HCT116 (cell line): ENCODE measurements at regions not wholly inside any gene's neighbourhood (a gene's known extent, or its start where the extent isn't known, plus 50 kb on each side); places are given as distances from the start of the nearest gene placed in this dataset.

Experiments
- ATAC-seq: fragments of 200-7000 bp; cut with Tn5 transposase; 2 replicates; pipeline ENCODE4 v1.9.1; 2020; ENCODE audit warnings: mild to moderate bottlenecking, moderate library complexity
- BruUV-seq: library from RNA; stranded (reverse); fragments of 400-500 nt; replicated peaks from 2 replicates; lab custom pipeline; 2021; lab: Mats Ljungman, UMichigan
- CTCF ChIA-PET: fragments of 300-600 bp; sonication (Branson Sonifier 250); formaldehyde crosslinking; loops from one replicate; lab custom pipeline; 2021; ENCODE audit warnings: antibody characterized with exemption; lab: Charles Lee
- POLR2A ChIA-PET: fragments of 300-600, 350-600 bp; sonication (Branson Sonifier 250); formaldehyde crosslinking; loops from one replicate; lab custom pipeline; 2021; ENCODE audit warnings: antibody characterized with exemption; lab: Charles Lee
- RAD21 ChIA-PET, 2 experiments: fragments of 300-600 bp; sonication (Branson Sonifier 250); formaldehyde crosslinking; loops; one replicate each; lab custom pipeline; 2023; ENCODE audit warnings: low total read pairs in 2 of 2; ENCODE audit not compliant: uncharacterized antibody in 2 of 2, unreplicated experiment in 2 of 2, low non-redundant PET in 1 of 2; lab: Charles Lee
- DNase-seq: peaks from one replicate; pipeline ENCODE4 v3.0.0-alpha.2; 2010; ENCODE audit warnings: low read depth, low spot score
- H2AFZ ChIP-seq: fragments of 200-600 bp; shearing (Covaris generic), sonication (generic); 2 replicates; pipeline ENCODE4 v1.6.1; 2017; ENCODE audit warnings: low read depth, mixed run types, mixed read lengths, antibody characterized with exemption, low read length; ENCODE audit not compliant: poor library complexity, severe bottlenecking
- H3K27ac ChIP-seq: 2 replicates; pipeline ENCODE4 v1.5.1; 2012; ENCODE audit warnings: low read depth, low read length
- H3K27me3 ChIP-seq: fragments of 200-600 bp; sonication (generic); 2 replicates; pipeline ENCODE4 v1.6.1; 2016; ENCODE audit warnings: mixed run types, low read length, mixed read lengths; ENCODE audit not compliant: insufficient read depth
- H3K36me3 ChIP-seq, 2 experiments: fragments of 200-500 bp in 1 of 2; fragments of 200-600 bp in 1 of 2; sonication (Bioruptor generic) in 1 of 2; sonication (generic) in 1 of 2; 2 replicates each; pipeline versions ENCODE4 v1.5.1 to v1.6.1; 2014 to 2016; ENCODE audit warnings: low read length in 2 of 2, inconsistent platforms in 1 of 2, mixed read lengths in 1 of 2, mixed run types in 1 of 2; ENCODE audit not compliant: insufficient read depth in 2 of 2, control insufficient read depth in 1 of 2
- H3K4me1 ChIP-seq, 2 experiments: fragments of 200-600 bp in 1 of 2; sonication (generic) in 1 of 2; 2 replicates each; pipeline versions ENCODE4 v1.5.1 to v1.6.1; 2012 to 2017; ENCODE audit warnings: low read length in 2 of 2, inconsistent platforms in 1 of 2, mild to moderate bottlenecking in 1 of 2, mixed read lengths in 1 of 2, mixed run types in 1 of 2, moderate library complexity in 1 of 2; ENCODE audit not compliant: insufficient read depth in 2 of 2, control insufficient read depth in 1 of 2
- H3K4me2 ChIP-seq: fragments of 200-600 bp; sonication (generic); 2 replicates; pipeline ENCODE4 v1.6.1; 2017; ENCODE audit warnings: mixed run types, low read length, mixed read lengths
- H3K4me3 ChIP-seq, 2 experiments: fragments of 200-600 bp in 1 of 2; sonication (generic) in 1 of 2; replicated peaks in 1 of 2; 2 replicates each; pipeline ENCODE4 v1.5.1; 2011 to 2016; ENCODE audit warnings: low read length in 2 of 2, control low read depth in 1 of 2, low read depth in 1 of 2, mild to moderate bottlenecking in 1 of 2, mixed read lengths in 1 of 2, mixed run types in 1 of 2
- H3K79me2 ChIP-seq: fragments of 200-600 bp; sonication (generic); 2 replicates; pipeline ENCODE4 v1.6.1; 2017; ENCODE audit warnings: mild to moderate bottlenecking, mixed run types, low read length, moderate library complexity, mixed read lengths; ENCODE audit not compliant: insufficient read depth
- H3K9ac ChIP-seq: fragments of 200-600 bp; sonication (generic); 2 replicates; pipeline ENCODE4 v1.6.1; 2016; ENCODE audit warnings: low read length, mixed read lengths
- H3K9me2 ChIP-seq: fragments of 200-600 bp; sonication (generic), shearing (Covaris generic); 2 replicates; pipeline ENCODE4 v1.6.1; 2017; ENCODE audit warnings: mixed run types, mild to moderate bottlenecking, moderate library complexity; ENCODE audit not compliant: insufficient read depth
- H3K9me3 ChIP-seq, 2 experiments: fragments of 200-500 bp in 1 of 2; fragments of 200-600 bp in 1 of 2; sonication (Bioruptor generic) in 1 of 2; sonication (generic) in 1 of 2; 2 replicates each; pipeline ENCODE4 v1.6.1; 2014 to 2017; ENCODE audit warnings: low read length in 2 of 2, mixed read lengths in 2 of 2, inconsistent platforms in 1 of 2, low read depth in 1 of 2, mild to moderate bottlenecking in 1 of 2, mixed run types in 1 of 2, moderate library complexity in 1 of 2; ENCODE audit not compliant: control insufficient read depth in 1 of 2, insufficient read depth in 1 of 2
- H4K20me1 ChIP-seq: fragments of 200-600 bp; sonication (generic), shearing (Covaris generic); 2 replicates; pipeline ENCODE4 v1.6.1; 2017; ENCODE audit warnings: mixed run types, mild to moderate bottlenecking, moderate library complexity; ENCODE audit not compliant: insufficient read depth
- EGR1 ChIP-seq: IDR thresholded peaks from 2 replicates; pipeline ENCODE4 v1.6.1; 2012; ENCODE audit warnings: low read depth
- JUND ChIP-seq: IDR thresholded peaks from 2 replicates; pipeline ENCODE4 v1.6.1; 2012
- POLR2A ChIP-seq: IDR thresholded peaks from 2 replicates; pipeline ENCODE4 v1.7.0; 2011; ENCODE audit warnings: borderline replicate concordance; ENCODE audit not compliant: insufficient read depth, insufficient read length; ENCODE audit errors: extremely low read depth
- POLR2AphosphoS5 ChIP-seq: IDR thresholded peaks from 2 replicates; pipeline ENCODE4 v1.6.1; 2011; ENCODE audit warnings: mild to moderate bottlenecking, low read depth, low read length, moderate library complexity
- RAD21 ChIP-seq: IDR thresholded peaks from 2 replicates; pipeline ENCODE4 v1.6.1; 2012; ENCODE audit warnings: low read depth, mild to moderate bottlenecking
- SRF ChIP-seq: IDR thresholded peaks from 2 replicates; pipeline ENCODE4 v1.6.1; 2012; ENCODE audit warnings: low read depth
- ZFX ChIP-seq: fragments of 450-650 bp; IDR thresholded peaks from 2 replicates; pipeline ENCODE4 v1.6.1; 2017
- intact Hi-C: fragments of 100-400 bp; cut with micrococcal nuclease; formaldehyde crosslinking; loops from 2 replicates; pipeline ENCODE4 v1.10.0; 2022
- TF ChIP-seq, protein P1 (sequence below): IDR thresholded peaks from 2 replicates; pipeline ENCODE4 v1.6.1; 2012; ENCODE audit warnings: low read depth
- TF ChIP-seq, protein P2 (sequence below): IDR thresholded peaks from 2 replicates; pipeline ENCODE4 v1.6.1; 2012
- TF ChIP-seq, protein P3 (sequence below): IDR thresholded peaks from 2 replicates; pipeline ENCODE4 v1.6.1; 2012

DNA sequence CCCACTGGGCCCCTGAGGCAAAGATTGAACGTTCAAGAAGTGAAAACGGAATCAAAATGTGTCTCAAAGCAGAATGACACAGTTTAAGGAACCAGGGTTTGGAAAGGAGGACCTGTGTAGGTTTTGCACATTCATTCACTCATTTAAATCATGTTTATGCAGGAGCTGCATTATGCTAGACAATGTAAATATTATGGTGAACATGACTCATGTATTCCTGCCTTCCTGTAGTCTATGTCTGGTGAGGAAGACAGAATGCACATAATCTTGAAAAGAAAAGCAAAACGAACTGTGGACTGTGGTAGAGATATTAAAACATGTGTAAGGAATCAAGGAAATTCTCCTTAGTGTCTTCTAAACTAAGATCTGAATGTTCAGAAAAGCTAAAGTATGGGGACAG, 311.8 kb upstream of the SMIM31 start (continued):
- TF ChIP-seq, protein P1, sequence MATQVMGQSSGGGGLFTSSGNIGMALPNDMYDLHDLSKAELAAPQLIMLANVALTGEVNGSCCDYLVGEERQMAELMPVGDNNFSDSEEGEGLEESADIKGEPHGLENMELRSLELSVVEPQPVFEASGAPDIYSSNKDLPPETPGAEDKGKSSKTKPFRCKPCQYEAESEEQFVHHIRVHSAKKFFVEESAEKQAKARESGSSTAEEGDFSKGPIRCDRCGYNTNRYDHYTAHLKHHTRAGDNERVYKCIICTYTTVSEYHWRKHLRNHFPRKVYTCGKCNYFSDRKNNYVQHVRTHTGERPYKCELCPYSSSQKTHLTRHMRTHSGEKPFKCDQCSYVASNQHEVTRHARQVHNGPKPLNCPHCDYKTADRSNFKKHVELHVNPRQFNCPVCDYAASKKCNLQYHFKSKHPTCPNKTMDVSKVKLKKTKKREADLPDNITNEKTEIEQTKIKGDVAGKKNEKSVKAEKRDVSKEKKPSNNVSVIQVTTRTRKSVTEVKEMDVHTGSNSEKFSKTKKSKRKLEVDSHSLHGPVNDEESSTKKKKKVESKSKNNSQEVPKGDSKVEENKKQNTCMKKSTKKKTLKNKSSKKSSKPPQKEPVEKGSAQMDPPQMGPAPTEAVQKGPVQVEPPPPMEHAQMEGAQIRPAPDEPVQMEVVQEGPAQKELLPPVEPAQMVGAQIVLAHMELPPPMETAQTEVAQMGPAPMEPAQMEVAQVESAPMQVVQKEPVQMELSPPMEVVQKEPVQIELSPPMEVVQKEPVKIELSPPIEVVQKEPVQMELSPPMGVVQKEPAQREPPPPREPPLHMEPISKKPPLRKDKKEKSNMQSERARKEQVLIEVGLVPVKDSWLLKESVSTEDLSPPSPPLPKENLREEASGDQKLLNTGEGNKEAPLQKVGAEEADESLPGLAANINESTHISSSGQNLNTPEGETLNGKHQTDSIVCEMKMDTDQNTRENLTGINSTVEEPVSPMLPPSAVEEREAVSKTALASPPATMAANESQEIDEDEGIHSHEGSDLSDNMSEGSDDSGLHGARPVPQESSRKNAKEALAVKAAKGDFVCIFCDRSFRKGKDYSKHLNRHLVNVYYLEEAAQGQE, result no peak
- TF ChIP-seq SRF, result no peak

DNA sequence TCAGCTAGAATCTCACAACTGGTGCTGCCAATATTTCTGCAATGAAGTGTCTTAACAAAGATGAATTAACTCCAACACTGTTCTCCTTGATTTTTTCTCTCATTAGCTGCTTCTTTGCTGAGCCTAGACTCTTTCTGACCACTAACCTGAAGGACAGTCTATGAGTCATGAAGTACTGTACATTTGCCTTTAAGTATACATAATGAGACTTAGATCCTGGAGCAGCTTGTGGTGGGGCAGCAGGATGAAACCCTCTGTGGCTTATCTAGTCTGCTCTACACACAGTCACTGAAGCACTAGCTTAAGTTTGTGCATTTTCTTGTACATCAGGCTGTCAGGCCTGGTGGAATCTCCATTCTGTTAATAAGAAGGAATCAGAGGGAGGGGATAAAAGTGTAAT, 307.4 kb upstream of the SMIM31 start:
- TF ChIP-seq ZFX (no peak), RAD21 (no peak), POLR2A (no peak), POLR2AphosphoS5 (no peak), SRF (no peak), JUND (no peak), EGR1 (no peak)
- TF ChIP-seq, protein P2, sequence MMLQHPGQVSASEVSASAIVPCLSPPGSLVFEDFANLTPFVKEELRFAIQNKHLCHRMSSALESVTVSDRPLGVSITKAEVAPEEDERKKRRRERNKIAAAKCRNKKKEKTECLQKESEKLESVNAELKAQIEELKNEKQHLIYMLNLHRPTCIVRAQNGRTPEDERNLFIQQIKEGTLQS, result no peak
- TF ChIP-seq, protein P3, sequence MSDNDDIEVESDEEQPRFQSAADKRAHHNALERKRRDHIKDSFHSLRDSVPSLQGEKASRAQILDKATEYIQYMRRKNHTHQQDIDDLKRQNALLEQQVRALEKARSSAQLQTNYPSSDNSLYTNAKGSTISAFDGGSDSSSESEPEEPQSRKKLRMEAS, result no peak
- H3K4me3 ChIP-seq, result no peak overlapping the region
- ChIA-PET CTCF (no interaction called here), RAD21 (no interaction called here), POLR2A (no interaction called here)
- no peak overlapping the region for H3K27ac ChIP-seq
- H3K79me2 ChIP-seq, result no peaks in the 10 kb centered on the region
- H3K27me3 ChIP-seq, result no peaks in the 10 kb centered on the region
- BruUV-seq, result no TSS peak
- no peak for DNase-seq
- ATAC-seq, result no peak
- intact Hi-C loops, result no loop called here
- H2AFZ ChIP-seq, result no peak overlapping the region
- no peaks in the 10 kb centered on the region for H3K4me1 ChIP-seq
- H3K4me2 ChIP-seq, result no peak overlapping the region
- no peaks in the 10 kb centered on the region for H3K36me3 ChIP-seq
- no peak overlapping the region for H3K9ac ChIP-seq
- H4K20me1 ChIP-seq, result no peaks in the 10 kb centered on the region
- H3K9me2 ChIP-seq, result no peaks in the 10 kb centered on the region
- no peaks in the 10 kb centered on the region for H3K9me3 ChIP-seq
